Tibial nerve (tissue), 4 donors: ENCODE measurements at regions not wholly inside any gene's neighbourhood (a gene's known extent, or its start where the extent isn't known, plus 50 kb on each side); places are given as distances from the start of the nearest gene placed in this dataset.

ENCODE experiments used
- DNase-seq, 2 donors: peaks; one replicate each; pipeline ENCODE4 v3.0.0-alpha.2; 2019; ENCODE audit warnings: low spot score in 2 of 2
- H3K27ac ChIP-seq, 4 donors: fragments of 200-600 bp; sonication (generic) in 3 of 4; one replicate each; pipeline ENCODE4 v1.5.1; 2017 to 2019; ENCODE audit warnings: mild to moderate bottlenecking in 1 of 4
- H3K27me3 ChIP-seq, 2 donors: fragments of 200-600 bp; sonication (generic) in 1 of 2; one replicate each; pipeline versions ENCODE4 v1.5.1 to v1.6.0; 2017 to 2019
- H3K36me3 ChIP-seq, 3 donors: fragments of 200-600 bp; sonication (generic); one replicate each; pipeline ENCODE4 v1.5.1; 2018 to 2019
- H3K4me1 ChIP-seq, 4 donors: fragments of 200-600 bp; sonication (generic) in 3 of 4; one replicate each; pipeline ENCODE4 v1.5.1; 2017 to 2019
- H3K4me3 ChIP-seq, 4 donors: fragments of 200-600 bp; sonication (generic) in 3 of 4; one replicate each; pipeline ENCODE4 v1.5.1; 2017 to 2019; ENCODE audit warnings: mild to moderate bottlenecking in 1 of 4, moderate library complexity in 1 of 4
- H3K9me3 ChIP-seq, 4 donors: fragments of 200-600 bp; sonication (generic) in 3 of 4; one replicate each; pipeline ENCODE4 v1.5.1; 2017 to 2019
- EP300 ChIP-seq, 2 donors: sonication (generic); formaldehyde crosslinking; IDR thresholded peaks; one replicate each; pipeline ENCODE4 v1.6.1; 2017; ENCODE audit warnings: antibody characterized with exemption in 2 of 2, mild to moderate bottlenecking in 1 of 2
- POLR2A ChIP-seq, 2 donors: fragments of 450-650 bp; IDR thresholded peaks; one replicate each; pipeline ENCODE4 v1.6.1; 2017; ENCODE audit warnings: antibody characterized with exemption in 2 of 2, mild to moderate bottlenecking in 2 of 2, moderate library complexity in 2 of 2
- WGBS, 2 donors: methylation state at CpG; one replicate each; pipeline ENCODE4 v1.1.5; 2018; 5-methylcytosine and 5-hydroxymethylcytosine counted together
- TF ChIP-seq, protein P1 (sequence below), 5 experiments: fragments of 200-600 bp in 3 of 5; fragments of 450-650 bp in 2 of 5; sonication (generic) in 3 of 5; IDR thresholded peaks; one replicate each; pipeline ENCODE4 v1.5.1; 2016 to 2019; ENCODE audit warnings: antibody characterized with exemption in 5 of 5, mild to moderate bottlenecking in 3 of 5, moderate library complexity in 2 of 5

DNA sequence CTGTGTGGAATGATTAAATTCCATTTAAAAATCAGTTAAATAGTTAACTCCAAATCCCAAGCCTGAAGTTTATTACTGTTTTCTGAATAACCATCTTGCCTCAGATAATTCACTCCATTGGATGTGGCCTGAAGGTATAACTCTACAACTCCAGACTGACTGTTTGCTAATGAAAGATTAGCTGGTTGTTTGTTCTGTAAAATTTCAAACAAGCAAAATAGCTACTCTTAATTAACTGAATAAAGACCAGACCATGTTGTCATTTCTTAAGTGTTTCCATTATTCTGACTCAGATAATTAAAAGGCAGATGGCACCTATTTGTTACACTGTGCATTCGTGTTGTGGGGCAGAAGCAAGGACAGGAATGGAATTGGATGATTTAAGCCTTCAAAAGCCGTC lies 78.5 kb upstream of the DDIT4L start:
- Histone ChIP-seq H3K27ac (no peak overlapping the region), H3K27me3 (no peaks in the 10 kb centered on the region), H3K36me3 (no peaks in the 10 kb centered on the region), H3K4me1 (no peaks in the 10 kb centered on the region), H3K9me3 (peaks cover 0 to 19% (median 0%) of the 10 kb centered on the region in 4 donors), H3K4me3 (no peak overlapping the region)
- TF ChIP-seq POLR2A (IDR thresholded peaks at IDR 0.05) (no peak), EP300 (IDR thresholded peaks at IDR 0.05) (no peak)
- TF ChIP-seq, protein P1, sequence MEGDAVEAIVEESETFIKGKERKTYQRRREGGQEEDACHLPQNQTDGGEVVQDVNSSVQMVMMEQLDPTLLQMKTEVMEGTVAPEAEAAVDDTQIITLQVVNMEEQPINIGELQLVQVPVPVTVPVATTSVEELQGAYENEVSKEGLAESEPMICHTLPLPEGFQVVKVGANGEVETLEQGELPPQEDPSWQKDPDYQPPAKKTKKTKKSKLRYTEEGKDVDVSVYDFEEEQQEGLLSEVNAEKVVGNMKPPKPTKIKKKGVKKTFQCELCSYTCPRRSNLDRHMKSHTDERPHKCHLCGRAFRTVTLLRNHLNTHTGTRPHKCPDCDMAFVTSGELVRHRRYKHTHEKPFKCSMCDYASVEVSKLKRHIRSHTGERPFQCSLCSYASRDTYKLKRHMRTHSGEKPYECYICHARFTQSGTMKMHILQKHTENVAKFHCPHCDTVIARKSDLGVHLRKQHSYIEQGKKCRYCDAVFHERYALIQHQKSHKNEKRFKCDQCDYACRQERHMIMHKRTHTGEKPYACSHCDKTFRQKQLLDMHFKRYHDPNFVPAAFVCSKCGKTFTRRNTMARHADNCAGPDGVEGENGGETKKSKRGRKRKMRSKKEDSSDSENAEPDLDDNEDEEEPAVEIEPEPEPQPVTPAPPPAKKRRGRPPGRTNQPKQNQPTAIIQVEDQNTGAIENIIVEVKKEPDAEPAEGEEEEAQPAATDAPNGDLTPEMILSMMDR (IDR thresholded peaks at IDR 0.05), result no peak
- DNase-seq, result no peak
- WGBS, 2 donors, result 88 to 93% methylated on average over 2 of the region's 2 CpGs

DNA sequence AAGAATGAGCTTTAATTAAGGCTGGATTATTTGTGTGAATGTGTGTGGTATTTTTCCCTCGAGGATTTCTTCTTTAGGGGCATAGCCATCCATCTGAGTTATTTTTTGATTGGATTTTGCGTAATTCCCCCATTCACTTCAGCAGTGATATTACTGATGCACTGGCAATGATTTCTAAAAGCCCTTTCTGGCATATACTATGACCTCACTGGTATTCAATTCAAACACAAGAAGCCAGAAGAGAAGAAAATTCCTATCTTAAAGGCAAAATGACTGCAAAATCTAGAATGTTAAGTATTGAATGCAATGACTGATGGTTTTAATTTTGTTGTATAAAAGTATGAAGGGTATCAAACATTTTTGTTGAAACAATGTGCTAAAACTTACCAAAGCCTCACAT lies 71.1 kb upstream of the DDIT4L start:
- Histone ChIP-seq H3K27me3 (no peaks in the 10 kb centered on the region), H3K4me1 (no peaks in the 10 kb centered on the region), H3K4me3 (no peak overlapping the region), H3K27ac (no peak overlapping the region), H3K9me3 (peaks cover 0 to 7% (median 1%) of the 10 kb centered on the region in 4 donors), H3K36me3 (no peaks in the 10 kb centered on the region)
- TF ChIP-seq, protein P1 (IDR thresholded peaks at IDR 0.05), result no peak
- TF ChIP-seq POLR2A (IDR thresholded peaks at IDR 0.05), result no peak
- no peak for TF ChIP-seq EP300 (IDR thresholded peaks at IDR 0.05)
- 49 to 52% methylated on average over 2 of the region's 2 CpGs for WGBS, 2 donors
- DNase-seq, result no peak

DNA sequence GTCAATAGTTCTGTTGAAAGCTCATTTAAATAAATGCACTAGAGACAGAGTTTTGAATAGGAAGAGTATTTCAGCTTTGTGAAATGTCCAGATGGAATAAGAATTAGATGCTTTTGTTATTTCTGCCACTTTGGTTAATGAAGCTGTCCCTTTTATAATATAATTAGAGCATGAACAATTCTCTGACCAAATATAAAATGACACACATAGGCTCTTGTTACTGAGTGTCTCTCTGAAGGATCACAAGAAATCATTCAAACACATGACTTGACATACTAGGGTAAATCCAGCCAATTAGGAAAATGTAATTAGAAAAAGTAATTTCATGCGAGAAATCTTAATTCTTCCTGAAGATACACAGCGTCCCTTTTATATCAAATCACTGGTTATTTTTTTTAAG lies 68.4 kb upstream of the DDIT4L start:
- Histone ChIP-seq H3K9me3 (peaks cover 0 to 2% (median under 1%) of the 10 kb centered on the region in 4 donors), H3K4me1 (no peaks in the 10 kb centered on the region), H3K27ac (no peak overlapping the region), H3K27me3 (no peaks in the 10 kb centered on the region), H3K4me3 (no peak overlapping the region), H3K36me3 (no peaks in the 10 kb centered on the region)
- TF ChIP-seq POLR2A (IDR thresholded peaks at IDR 0.05) (no peak), EP300 (IDR thresholded peaks at IDR 0.05) (no peak)
- TF ChIP-seq, protein P1 (IDR thresholded peaks at IDR 0.05), result no peak
- WGBS, 2 donors, result 72 to 73% methylated on average over 2 of the region's 2 CpGs
- no peak for DNase-seq

DNA sequence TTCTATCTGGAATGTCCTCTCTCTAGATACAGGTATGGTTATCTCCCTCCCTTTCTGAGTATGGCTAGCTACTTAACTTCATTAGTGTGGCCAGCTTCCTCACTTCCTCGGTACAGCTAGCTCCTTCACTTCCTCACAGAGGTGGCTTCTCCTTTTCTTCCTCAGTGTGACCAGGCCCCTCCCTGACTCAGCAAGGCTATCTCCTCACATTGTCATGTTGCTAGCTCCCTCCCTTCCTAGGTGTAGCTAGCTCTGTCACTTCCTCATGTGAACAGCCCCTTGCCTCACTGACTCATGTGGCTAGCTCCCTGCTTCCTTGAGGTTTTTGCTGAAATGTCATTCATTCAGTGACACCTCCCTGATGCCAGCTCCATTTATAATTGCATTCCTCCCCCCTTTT lies 67.3 kb upstream of the DDIT4L start:
- 63 to 69% methylated on average over 1 of the region's 1 CpG for WGBS, 2 donors
- Histone ChIP-seq H3K36me3 (no peaks in the 10 kb centered on the region), H3K9me3 (peaks cover 0 to under 1% (median 0%) of the 10 kb centered on the region in 4 donors), H3K27ac (no peak overlapping the region), H3K27me3 (no peaks in the 10 kb centered on the region), H3K4me3 (no peak overlapping the region), H3K4me1 (no peaks in the 10 kb centered on the region)
- TF ChIP-seq POLR2A (IDR thresholded peaks at IDR 0.05) (no peak), EP300 (IDR thresholded peaks at IDR 0.05) (no peak)
- TF ChIP-seq, protein P1 (IDR thresholded peaks at IDR 0.05), result no peak
- no peak for DNase-seq

DNA sequence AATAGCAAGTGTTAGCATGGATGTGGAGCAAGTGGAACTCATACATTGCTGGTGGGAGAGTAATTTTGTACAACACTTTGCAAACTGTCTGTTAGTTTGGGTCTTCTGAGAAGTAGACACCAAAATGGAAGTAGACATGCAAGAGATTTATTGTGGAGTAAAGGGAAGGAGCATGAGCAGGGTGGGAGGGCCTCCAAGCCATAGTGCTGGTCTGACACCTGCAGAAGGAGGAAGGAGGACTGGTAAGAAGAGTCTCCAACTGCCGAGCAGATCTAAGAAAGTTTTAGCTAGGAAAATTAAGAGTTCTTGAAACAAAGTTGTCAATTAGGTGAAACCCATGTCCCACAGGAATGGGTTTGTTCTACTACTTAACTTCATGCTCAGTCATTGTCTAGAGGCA lies 64.0 kb upstream of the DDIT4L start:
- WGBS, 2 donors, result 93% methylated on average over 1 of the region's 1 CpG

More for the DNA sequence above, 64.0 kb upstream of the DDIT4L start:
- DNase-seq, result no peak
- Histone ChIP-seq H3K4me3 (no peak overlapping the region), H3K27me3 (no peaks in the 10 kb centered on the region), H3K9me3 (no peaks in the 10 kb centered on the region), H3K36me3 (no peaks in the 10 kb centered on the region), H3K27ac (no peak overlapping the region), H3K4me1 (no peaks in the 10 kb centered on the region)
- no peak for TF ChIP-seq EP300 (IDR thresholded peaks at IDR 0.05)
- no peak for TF ChIP-seq POLR2A (IDR thresholded peaks at IDR 0.05)
- TF ChIP-seq, protein P1 (IDR thresholded peaks at IDR 0.05), result no peak
